GM23338 (cell line): ENCODE measurements at regions not wholly inside any gene's neighbourhood (a gene's known extent, or its start where the extent isn't known, plus 50 kb on each side); places are given as distances from the start of the nearest gene placed in this dataset.
"Not testable (repeated sequence)": the region's sequence is repeated elsewhere in the genome, so short reads cannot be mapped to it uniquely, and the experiment has no call there.

Experiments
- ATAC-seq: fragments of 200-7000 bp; cut with Tn5 transposase; 3 replicates; pipeline ENCODE4 v1.9.1; 2020
- DNase-seq: peaks from one replicate; pipeline ENCODE4 v3.0.0-alpha.2; 2015; ENCODE audit warnings: low spot score
- H2AFZ ChIP-seq: fragments of 200-600 bp; sonication (generic); 2 replicates; pipeline ENCODE4 v1.8.0; 2016; ENCODE audit warnings: antibody characterized with exemption, mild to moderate bottlenecking, moderate library complexity
- H3F3A ChIP-seq: fragments of 200-600 bp; sonication (generic); replicated peaks from 2 replicates; pipeline ENCODE4 v1.8.0; 2017; ENCODE audit warnings: antibody characterized with exemption, mixed run types, low read depth
- H3K27ac ChIP-seq: fragments of 200-600 bp; sonication (generic); 2 replicates; pipeline ENCODE4 v1.6.1; 2016; ENCODE audit warnings: low read depth
- H3K27me3 ChIP-seq: fragments of 200-600 bp; sonication (generic); 2 replicates; pipeline ENCODE4 v1.8.0; 2016; ENCODE audit warnings: mild to moderate bottlenecking, mixed run types, moderate library complexity; ENCODE audit not compliant: insufficient read depth
- H3K36me3 ChIP-seq: fragments of 200-600 bp; sonication (generic); 2 replicates; pipeline ENCODE4 v1.8.0; 2016; ENCODE audit warnings: mild to moderate bottlenecking; ENCODE audit not compliant: insufficient read depth
- H3K4me1 ChIP-seq: fragments of 200-600 bp; sonication (generic); 2 replicates; pipeline ENCODE4 v1.8.0; 2016; ENCODE audit warnings: mild to moderate bottlenecking, moderate library complexity; ENCODE audit not compliant: insufficient read depth
- H3K4me2 ChIP-seq: fragments of 200-600 bp; sonication (generic); 2 replicates; pipeline ENCODE4 v1.7.1; 2017; ENCODE audit warnings: mixed run types
- H3K4me3 ChIP-seq: fragments of 200-600 bp; sonication (generic); 2 replicates; pipeline ENCODE4 v1.6.1; 2016; ENCODE audit warnings: mixed run types
- H3K79me2 ChIP-seq: fragments of 200-600 bp; sonication (generic); replicated peaks from 2 replicates; pipeline ENCODE4 v1.8.0; 2017; ENCODE audit warnings: mild to moderate bottlenecking; ENCODE audit not compliant: insufficient read depth
- H3K9me2 ChIP-seq: fragments of 200-600 bp; sonication (generic); 2 replicates; pipeline ENCODE4 v1.8.0; 2017; ENCODE audit not compliant: insufficient read depth
- H4K20me1 ChIP-seq: fragments of 200-600 bp; sonication (generic); replicated peaks from 2 replicates; pipeline ENCODE4 v1.8.0; 2017; ENCODE audit warnings: mild to moderate bottlenecking; ENCODE audit not compliant: insufficient read depth
- H3K27ac Mint-ChIP-seq: 2 replicates; pipeline ENCODE4 v1.8.0; 2020; ENCODE audit warnings: inconsistent platforms, mild to moderate bottlenecking, moderate library complexity, mixed read lengths
- H3K27me3 Mint-ChIP-seq: 3 replicates; pipeline ENCODE4 v1.8.0; 2022; ENCODE audit warnings: low read depth, mild to moderate bottlenecking, moderate library complexity, mixed read lengths, inconsistent platforms; ENCODE audit not compliant: insufficient read depth, poor library complexity
- H3K36me3 Mint-ChIP-seq: 3 replicates; pipeline ENCODE4 v1.8.0; 2021; ENCODE audit warnings: low read depth, mild to moderate bottlenecking, inconsistent platforms, moderate library complexity, mixed read lengths
- H3K4me1 Mint-ChIP-seq: 3 replicates; pipeline ENCODE4 v1.8.0; 2020; ENCODE audit warnings: mild to moderate bottlenecking, inconsistent platforms, mixed read lengths
- H3K4me3 Mint-ChIP-seq: 3 replicates; pipeline ENCODE4 v1.8.0; 2021; ENCODE audit warnings: moderate library complexity, mild to moderate bottlenecking, inconsistent platforms, mixed read lengths
- H3K9me3 Mint-ChIP-seq: 3 replicates; pipeline ENCODE4 v1.8.0; 2020; ENCODE audit warnings: moderate library complexity, mild to moderate bottlenecking, inconsistent platforms, mixed read lengths
- JUNB ChIP-seq: IDR thresholded peaks from one replicate; pipeline ENCODE4 v1.6.1; 2016; ENCODE audit warnings: antibody characterized with exemption; ENCODE audit not compliant: unreplicated experiment
- ZNF114 ChIP-seq: fragments of 250-450 bp; sonication (Bioruptor Pico); IDR thresholded peaks from 2 replicates; pipeline ENCODE4 v1.5.0; 2020; ENCODE audit warnings: mild to moderate bottlenecking, moderate library complexity
- TF ChIP-seq, protein P1 (sequence below), 2 experiments: fragments of 200-600 bp in 1 of 2; sonication (generic) in 1 of 2; conservative IDR thresholded peaks; 2 replicates each; pipeline versions ENCODE4 v1.5.1 to v1.6.1; 2016 to 2017; ENCODE audit warnings: antibody characterized with exemption in 2 of 2, low read depth in 2 of 2, mild to moderate bottlenecking in 2 of 2, moderate library complexity in 1 of 2
- TF ChIP-seq, protein P2 (sequence below): fragments of 250-450 bp; sonication (Bioruptor Pico); IDR thresholded peaks from 2 replicates; pipeline ENCODE4 v1.5.0; 2020; ENCODE audit warnings: mild to moderate bottlenecking, moderate library complexity

GRCh38 chr11:82396639-82397038 lies 337.0 kb downstream of the FAM181B start:
- not testable (repeated sequence) for H3K36me3 ChIP-seq, H3K4me1 ChIP-seq, DNase-seq, H3K36me3 Mint-ChIP-seq, H3K4me2 ChIP-seq, H4K20me1 ChIP-seq, H3K27me3 ChIP-seq, H3K27me3 Mint-ChIP-seq, H3K4me3 ChIP-seq, H3F3A ChIP-seq, H3K9me2 ChIP-seq, H3K27ac ChIP-seq, H3K4me3 Mint-ChIP-seq, H2AFZ ChIP-seq, H3K4me1 Mint-ChIP-seq, H3K27ac Mint-ChIP-seq, H3K79me2 ChIP-seq, ATAC-seq
- H3K9me3 Mint-ChIP-seq, result peaks cover 15% of the 10 kb centered on the region; the same call in 2 of the 3 replicates

- no peaks in the 10 kb centered on the region for H3K27me3 ChIP-seq
- no peak overlapping the region for H3K27ac ChIP-seq
- H3K4me1 Mint-ChIP-seq, result no peaks in the 10 kb centered on the region
- no peak overlapping the region for H3K4me3 Mint-ChIP-seq
- H3K36me3 ChIP-seq, result no peaks in the 10 kb centered on the region
- H3K4me2 ChIP-seq, result no peak overlapping the region
- no peaks in the 10 kb centered on the region for H3F3A ChIP-seq
- H3K9me3 Mint-ChIP-seq, result peaks cover 9% of the 10 kb centered on the region; the same call in 1 of the 3 replicates
- peak overlapping the region; percentile 30; the same call in 1 of the 2 replicates for H3K27ac Mint-ChIP-seq
- no peaks in the 10 kb centered on the region for H3K36me3 Mint-ChIP-seq
- DNase-seq (peak; percentile 23), ATAC-seq (no peak)
- H3K79me2 ChIP-seq, result no peaks in the 10 kb centered on the region
- no peak overlapping the region for H2AFZ ChIP-seq
- H3K4me3 ChIP-seq, result no peak overlapping the region
- H3K4me1 ChIP-seq, result no peaks in the 10 kb centered on the region
- H3K27me3 Mint-ChIP-seq, result peaks cover 2% of the 10 kb centered on the region
- no peaks in the 10 kb centered on the region for H3K9me2 ChIP-seq
- H4K20me1 ChIP-seq, result no peaks in the 10 kb centered on the region
- TF ChIP-seq, protein P1, sequence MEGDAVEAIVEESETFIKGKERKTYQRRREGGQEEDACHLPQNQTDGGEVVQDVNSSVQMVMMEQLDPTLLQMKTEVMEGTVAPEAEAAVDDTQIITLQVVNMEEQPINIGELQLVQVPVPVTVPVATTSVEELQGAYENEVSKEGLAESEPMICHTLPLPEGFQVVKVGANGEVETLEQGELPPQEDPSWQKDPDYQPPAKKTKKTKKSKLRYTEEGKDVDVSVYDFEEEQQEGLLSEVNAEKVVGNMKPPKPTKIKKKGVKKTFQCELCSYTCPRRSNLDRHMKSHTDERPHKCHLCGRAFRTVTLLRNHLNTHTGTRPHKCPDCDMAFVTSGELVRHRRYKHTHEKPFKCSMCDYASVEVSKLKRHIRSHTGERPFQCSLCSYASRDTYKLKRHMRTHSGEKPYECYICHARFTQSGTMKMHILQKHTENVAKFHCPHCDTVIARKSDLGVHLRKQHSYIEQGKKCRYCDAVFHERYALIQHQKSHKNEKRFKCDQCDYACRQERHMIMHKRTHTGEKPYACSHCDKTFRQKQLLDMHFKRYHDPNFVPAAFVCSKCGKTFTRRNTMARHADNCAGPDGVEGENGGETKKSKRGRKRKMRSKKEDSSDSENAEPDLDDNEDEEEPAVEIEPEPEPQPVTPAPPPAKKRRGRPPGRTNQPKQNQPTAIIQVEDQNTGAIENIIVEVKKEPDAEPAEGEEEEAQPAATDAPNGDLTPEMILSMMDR (conservative IDR thresholded peaks at IDR 0.05; ENCODE audit: low read depth in 2 of 2), result 0 out of 4 replicates have a peak, but pooled peaks of 1 of the 2 experiments have one; percentile 17
- no peak for TF ChIP-seq JUNB
- TF ChIP-seq ZNF114 (CRISPR knock-in tag), result no peak
- TF ChIP-seq, protein P2, sequence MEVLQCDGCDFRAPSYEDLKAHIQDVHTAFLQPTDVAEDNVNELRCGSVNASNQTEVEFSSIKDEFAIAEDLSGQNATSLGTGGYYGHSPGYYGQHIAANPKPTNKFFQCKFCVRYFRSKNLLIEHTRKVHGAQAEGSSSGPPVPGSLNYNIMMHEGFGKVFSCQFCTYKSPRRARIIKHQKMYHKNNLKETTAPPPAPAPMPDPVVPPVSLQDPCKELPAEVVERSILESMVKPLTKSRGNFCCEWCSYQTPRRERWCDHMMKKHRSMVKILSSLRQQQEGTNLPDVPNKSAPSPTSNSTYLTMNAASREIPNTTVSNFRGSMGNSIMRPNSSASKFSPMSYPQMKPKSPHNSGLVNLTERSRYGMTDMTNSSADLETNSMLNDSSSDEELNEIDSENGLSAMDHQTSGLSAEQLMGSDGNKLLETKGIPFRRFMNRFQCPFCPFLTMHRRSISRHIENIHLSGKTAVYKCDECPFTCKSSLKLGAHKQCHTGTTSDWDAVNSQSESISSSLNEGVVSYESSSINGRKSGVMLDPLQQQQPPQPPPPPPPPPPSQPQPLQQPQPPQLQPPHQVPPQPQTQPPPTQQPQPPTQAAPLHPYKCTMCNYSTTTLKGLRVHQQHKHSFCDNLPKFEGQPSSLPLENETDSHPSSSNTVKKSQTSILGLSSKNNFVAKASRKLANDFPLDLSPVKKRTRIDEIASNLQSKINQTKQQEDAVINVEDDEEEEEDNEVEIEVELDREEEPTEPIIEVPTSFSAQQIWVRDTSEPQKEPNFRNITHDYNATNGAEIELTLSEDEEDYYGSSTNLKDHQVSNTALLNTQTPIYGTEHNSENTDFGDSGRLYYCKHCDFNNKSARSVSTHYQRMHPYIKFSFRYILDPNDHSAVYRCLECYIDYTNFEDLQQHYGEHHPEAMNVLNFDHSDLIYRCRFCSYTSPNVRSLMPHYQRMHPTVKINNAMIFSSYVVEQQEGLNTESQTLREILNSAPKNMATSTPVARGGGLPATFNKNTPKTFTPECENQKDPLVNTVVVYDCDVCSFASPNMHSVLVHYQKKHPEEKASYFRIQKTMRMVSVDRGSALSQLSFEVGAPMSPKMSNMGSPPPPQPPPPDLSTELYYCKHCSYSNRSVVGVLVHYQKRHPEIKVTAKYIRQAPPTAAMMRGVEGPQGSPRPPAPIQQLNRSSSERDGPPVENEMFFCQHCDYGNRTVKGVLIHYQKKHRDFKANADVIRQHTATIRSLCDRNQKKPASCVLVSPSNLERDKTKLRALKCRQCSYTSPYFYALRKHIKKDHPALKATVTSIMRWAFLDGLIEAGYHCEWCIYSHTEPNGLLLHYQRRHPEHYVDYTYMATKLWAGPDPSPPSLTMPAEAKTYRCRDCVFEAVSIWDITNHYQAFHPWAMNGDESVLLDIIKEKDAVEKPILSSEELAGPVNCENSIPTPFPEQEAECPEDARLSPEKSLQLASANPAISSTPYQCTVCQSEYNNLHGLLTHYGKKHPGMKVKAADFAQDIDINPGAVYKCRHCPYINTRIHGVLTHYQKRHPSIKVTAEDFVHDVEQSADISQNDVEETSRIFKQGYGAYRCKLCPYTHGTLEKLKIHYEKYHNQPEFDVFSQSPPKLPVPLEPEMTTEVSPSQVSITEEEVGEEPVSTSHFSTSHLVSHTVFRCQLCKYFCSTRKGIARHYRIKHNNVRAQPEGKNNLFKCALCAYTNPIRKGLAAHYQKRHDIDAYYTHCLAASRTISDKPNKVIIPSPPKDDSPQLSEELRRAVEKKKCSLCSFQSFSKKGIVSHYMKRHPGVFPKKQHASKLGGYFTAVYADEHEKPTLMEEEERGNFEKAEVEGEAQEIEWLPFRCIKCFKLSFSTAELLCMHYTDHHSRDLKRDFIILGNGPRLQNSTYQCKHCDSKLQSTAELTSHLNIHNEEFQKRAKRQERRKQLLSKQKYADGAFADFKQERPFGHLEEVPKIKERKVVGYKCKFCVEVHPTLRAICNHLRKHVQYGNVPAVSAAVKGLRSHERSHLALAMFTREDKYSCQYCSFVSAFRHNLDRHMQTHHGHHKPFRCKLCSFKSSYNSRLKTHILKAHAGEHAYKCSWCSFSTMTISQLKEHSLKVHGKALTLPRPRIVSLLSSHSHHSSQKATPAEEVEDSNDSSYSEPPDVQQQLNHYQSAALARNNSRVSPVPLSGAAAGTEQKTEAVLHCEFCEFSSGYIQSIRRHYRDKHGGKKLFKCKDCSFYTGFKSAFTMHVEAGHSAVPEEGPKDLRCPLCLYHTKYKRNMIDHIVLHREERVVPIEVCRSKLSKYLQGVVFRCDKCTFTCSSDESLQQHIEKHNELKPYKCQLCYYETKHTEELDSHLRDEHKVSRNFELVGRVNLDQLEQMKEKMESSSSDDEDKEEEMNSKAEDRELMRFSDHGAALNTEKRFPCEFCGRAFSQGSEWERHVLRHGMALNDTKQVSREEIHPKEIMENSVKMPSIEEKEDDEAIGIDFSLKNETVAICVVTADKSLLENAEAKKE (CRISPR knock-in tag), result no peak
These were observed 349.4 kb downstream of the FAM181B start for GRCh38 chr11:82384308-82384707.
